Gastroesophageal sphincter (tissue), 3 donors: ENCODE measurements at regions not wholly inside any gene's neighbourhood (a gene's known extent, or its start where the extent isn't known, plus 50 kb on each side); places are given as distances from the start of the nearest gene placed in this dataset.

Source experiments
- EP300 ChIP-seq: sonication (generic); formaldehyde crosslinking; IDR thresholded peaks from one replicate; pipeline ENCODE4 v1.6.1; 2017; ENCODE audit warnings: antibody characterized with exemption, mild to moderate bottlenecking
- POLR2A ChIP-seq, 2 donors: fragments of 450-650 bp; IDR thresholded peaks; one replicate each; pipeline ENCODE4 v1.6.1; 2017; ENCODE audit warnings: antibody characterized with exemption in 2 of 2, mild to moderate bottlenecking in 2 of 2, moderate library complexity in 1 of 2
- TF ChIP-seq, protein P1 (sequence below), 4 experiments: fragments of 200-600 bp in 2 of 4; fragments of 450-650 bp in 2 of 4; sonication (generic) in 1 of 4; IDR thresholded peaks; one replicate each; pipeline ENCODE4 v1.5.1; 2017 to 2019; ENCODE audit warnings: antibody characterized with exemption in 4 of 4, mild to moderate bottlenecking in 2 of 4, moderate library complexity in 2 of 4

DNA sequence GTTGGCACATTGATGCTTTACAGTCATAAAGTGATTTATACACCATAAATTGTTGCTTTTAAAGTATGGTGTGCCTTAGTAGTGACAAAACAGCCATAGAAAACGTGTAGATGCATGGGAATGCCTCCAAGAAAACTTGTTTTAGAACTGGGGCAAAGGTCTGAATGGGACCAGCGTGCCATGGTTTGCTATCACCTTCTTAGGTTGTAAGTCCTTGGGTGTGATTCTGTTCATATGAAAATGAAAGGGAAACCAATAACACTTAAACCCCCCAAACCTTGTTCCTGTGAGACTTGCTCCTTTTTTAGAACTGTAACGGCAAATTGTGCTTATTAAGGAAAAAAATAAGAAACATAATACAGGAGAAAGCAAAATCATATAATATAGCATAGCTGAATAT is 603.3 kb upstream of the SLITRK6 start:
- TF ChIP-seq, protein P1, sequence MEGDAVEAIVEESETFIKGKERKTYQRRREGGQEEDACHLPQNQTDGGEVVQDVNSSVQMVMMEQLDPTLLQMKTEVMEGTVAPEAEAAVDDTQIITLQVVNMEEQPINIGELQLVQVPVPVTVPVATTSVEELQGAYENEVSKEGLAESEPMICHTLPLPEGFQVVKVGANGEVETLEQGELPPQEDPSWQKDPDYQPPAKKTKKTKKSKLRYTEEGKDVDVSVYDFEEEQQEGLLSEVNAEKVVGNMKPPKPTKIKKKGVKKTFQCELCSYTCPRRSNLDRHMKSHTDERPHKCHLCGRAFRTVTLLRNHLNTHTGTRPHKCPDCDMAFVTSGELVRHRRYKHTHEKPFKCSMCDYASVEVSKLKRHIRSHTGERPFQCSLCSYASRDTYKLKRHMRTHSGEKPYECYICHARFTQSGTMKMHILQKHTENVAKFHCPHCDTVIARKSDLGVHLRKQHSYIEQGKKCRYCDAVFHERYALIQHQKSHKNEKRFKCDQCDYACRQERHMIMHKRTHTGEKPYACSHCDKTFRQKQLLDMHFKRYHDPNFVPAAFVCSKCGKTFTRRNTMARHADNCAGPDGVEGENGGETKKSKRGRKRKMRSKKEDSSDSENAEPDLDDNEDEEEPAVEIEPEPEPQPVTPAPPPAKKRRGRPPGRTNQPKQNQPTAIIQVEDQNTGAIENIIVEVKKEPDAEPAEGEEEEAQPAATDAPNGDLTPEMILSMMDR (IDR thresholded peaks at IDR 0.05): no peak
- TF ChIP-seq POLR2A (IDR thresholded peaks at IDR 0.05) (no peak), EP300 (no peak)
